HG03442 (cell line): ENCODE measurements at regions not wholly inside any gene's neighbourhood (a gene's known extent, or its start where the extent isn't known, plus 50 kb on each side); places are given as distances from the start of the nearest gene placed in this dataset.
"Not testable (repeated sequence)": the region's sequence is repeated elsewhere in the genome, so short reads cannot be mapped to it uniquely, and the experiment has no call there.

Source experiments
- ATAC-seq: cut with Tn5 transposase; IDR thresholded peaks from one replicate; pipeline ENCODE4 v1.9.1; 2021; ENCODE audit warnings: mild to moderate bottlenecking, moderate library complexity; ENCODE audit not compliant: unreplicated experiment

- ATAC-seq, result not testable (repeated sequence)
Observed at GRCh38 chrX:84856791-84857190, 146.9 kb upstream of the APOOL start.

DNA sequence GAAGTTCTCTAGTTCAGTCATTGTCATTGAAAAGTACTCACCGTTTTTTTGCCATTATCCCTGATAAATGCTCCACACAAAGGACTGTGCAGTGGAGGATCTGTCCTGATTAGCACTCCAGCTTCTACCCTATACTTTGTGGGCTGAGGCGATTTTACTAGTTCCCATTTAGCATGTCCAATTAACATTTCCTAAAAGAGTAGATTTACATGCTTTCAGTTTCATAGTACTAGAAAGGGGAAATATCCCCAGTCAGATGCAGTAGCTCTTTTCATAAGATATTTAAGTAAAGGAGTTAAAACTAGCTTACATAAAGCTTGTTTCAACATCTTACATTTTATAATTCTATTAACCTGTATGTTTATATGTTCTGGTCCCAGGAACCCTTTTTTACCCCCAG lies 144.9 kb upstream of the APOOL start:
- not testable (repeated sequence) for ATAC-seq

- ATAC-seq, result no peak
Observed at GRCh38 chrX:84865113-84865512, 138.6 kb upstream of the APOOL start.

- not testable (repeated sequence) for ATAC-seq
Observed at GRCh38 chrX:84870281-84870680, 133.4 kb upstream of the APOOL start.

DNA sequence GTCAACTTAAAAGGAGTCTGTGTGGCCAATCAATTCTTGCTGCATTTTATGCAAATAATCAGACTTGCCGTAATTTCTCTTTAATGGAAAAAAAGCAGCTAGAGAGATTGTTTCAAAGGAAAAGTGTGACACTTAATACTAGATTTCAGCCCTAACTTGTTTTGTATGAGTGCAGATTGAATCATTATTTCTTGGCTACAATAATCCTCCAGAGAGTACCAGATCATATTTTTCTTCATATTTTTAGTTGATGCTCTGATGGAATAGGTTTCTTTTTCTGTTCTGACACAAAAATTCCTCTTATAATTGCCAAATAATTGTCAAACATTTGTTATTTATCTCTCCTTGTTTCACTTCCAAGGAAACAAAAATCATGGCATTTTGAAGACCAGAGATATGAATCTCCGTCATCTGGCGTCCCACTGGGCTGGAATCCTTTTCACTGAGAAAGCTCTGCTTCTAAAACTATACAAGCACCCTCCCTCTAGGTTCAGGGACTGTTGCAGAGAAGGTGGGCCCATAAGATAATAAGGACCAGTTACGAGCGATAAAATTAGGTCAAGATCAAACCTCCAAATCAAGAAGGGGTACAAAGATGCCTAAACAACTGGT lies 131.4 kb upstream of the APOOL start:
- not testable (repeated sequence) for ATAC-seq

DNA sequence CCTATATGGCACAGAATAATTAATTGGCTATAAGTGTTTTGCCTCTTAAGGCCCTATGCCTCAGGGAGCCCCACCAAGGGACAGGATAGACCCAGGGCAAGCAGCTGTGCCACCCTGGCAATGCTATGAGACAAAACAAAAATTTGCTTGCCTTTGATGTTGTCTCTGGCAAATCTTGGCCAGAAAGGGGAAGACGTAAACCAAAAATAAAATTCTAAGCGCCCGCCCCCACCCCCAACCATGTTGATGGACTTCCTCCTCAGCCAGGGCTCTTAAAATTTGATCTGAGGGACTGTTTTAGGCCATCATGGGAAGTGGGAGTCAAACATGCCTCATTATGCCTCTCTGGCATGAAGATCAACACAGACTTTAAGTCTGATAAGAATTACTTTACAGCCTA lies 130.5 kb upstream of the APOOL start:
- ATAC-seq, result no peak

- ATAC-seq, result no peak
Observed at GRCh38 chrX:84876876-84877275, 126.8 kb upstream of the APOOL start.

DNA sequence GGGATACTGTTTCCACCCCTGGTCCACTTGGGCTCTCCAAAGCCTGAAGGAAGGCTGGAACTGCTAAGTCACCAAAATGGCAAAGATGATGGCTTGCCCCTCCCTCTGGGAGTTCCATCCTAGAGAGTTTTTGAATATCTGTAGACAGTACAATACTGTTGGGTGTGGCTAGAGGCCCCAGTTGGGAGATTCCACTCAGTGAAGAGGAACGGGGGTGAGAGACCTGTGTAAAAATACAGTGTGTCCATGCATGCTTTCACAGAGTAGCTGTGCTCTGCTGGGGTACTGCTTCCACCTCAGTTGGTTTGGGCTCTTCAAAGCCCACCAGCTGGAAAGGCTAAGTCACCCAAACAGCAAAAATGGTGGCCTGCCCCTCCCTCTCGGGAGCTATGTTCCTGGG lies 109.8 kb upstream of the APOOL start:
- ATAC-seq, result no peak

- no peak for ATAC-seq
Observed at GRCh38 chrX:84907324-84907968, 96.2 kb upstream of the APOOL start.

- no peak for ATAC-seq
Observed at GRCh38 chrX:84909151-84909550, 94.5 kb upstream of the APOOL start.

- no peak for ATAC-seq
Observed at GRCh38 chrX:84924624-84925023, 79.1 kb upstream of the APOOL start.

GRCh38 chrX:84932814-84933213 lies 70.9 kb upstream of the APOOL start:
- ATAC-seq, result no peak

GRCh38 chrX:84933956-84934556 lies 69.6 kb upstream of the APOOL start:
- ATAC-seq, result no peak
